Naive B cell (primary cell): ENCODE measurements at regions not wholly inside any gene's neighbourhood (a gene's known extent, or its start where the extent isn't known, plus 50 kb on each side); places are given as distances from the start of the nearest gene placed in this dataset.
"Not testable (repeated sequence)": the region's sequence is repeated elsewhere in the genome, so short reads cannot be mapped to it uniquely, and the experiment has no call there.

Source experiments
- ATAC-seq, 2 donors: fragments of 150-1000 bp; cut with Tn5 transposase; 2 replicates each; pipeline ENCODE4 v1.10.0; 2021; ENCODE audit warnings: low read depth in 2 of 2, mild to moderate bottlenecking in 2 of 2, moderate library complexity in 2 of 2
- DNase-seq: peaks from one replicate; pipeline ENCODE4 v3.0.0; 2022
- H3K27ac Mint-ChIP-seq, 6 donors: one replicate each; pipeline ENCODE4 v1.8.0; 2020 to 2022; ENCODE audit warnings: mild to moderate bottlenecking in 6 of 6, mixed read lengths in 6 of 6, moderate library complexity in 5 of 6, inconsistent platforms in 2 of 6
- H3K27me3 Mint-ChIP-seq, 3 donors: one replicate each; pipeline ENCODE4 v1.8.0; 2021 to 2022; ENCODE audit warnings: mixed read lengths in 3 of 3, mild to moderate bottlenecking in 1 of 3
- H3K36me3 Mint-ChIP-seq, 2 donors: one replicate each; pipeline ENCODE4 v1.8.0; 2020 to 2022; ENCODE audit warnings: mixed read lengths in 2 of 2, inconsistent platforms in 1 of 2, mild to moderate bottlenecking in 1 of 2
- H3K4me1 Mint-ChIP-seq, 3 donors: one replicate each; pipeline ENCODE4 v1.8.0; 2020 to 2022; ENCODE audit warnings: mixed read lengths in 3 of 3, inconsistent platforms in 1 of 3, mild to moderate bottlenecking in 1 of 3, moderate library complexity in 1 of 3
- H3K4me3 Mint-ChIP-seq, 8 donors: one replicate each; pipeline ENCODE4 v1.8.0; 2020 to 2022; ENCODE audit warnings: mild to moderate bottlenecking in 8 of 8, mixed read lengths in 8 of 8, moderate library complexity in 8 of 8, inconsistent platforms in 2 of 8
- H3K9me3 Mint-ChIP-seq, 7 donors: one replicate each; pipeline ENCODE4 v1.8.0; 2020 to 2022; ENCODE audit warnings: mixed read lengths in 7 of 7, mild to moderate bottlenecking in 5 of 7, inconsistent platforms in 2 of 7, moderate library complexity in 1 of 7

DNA sequence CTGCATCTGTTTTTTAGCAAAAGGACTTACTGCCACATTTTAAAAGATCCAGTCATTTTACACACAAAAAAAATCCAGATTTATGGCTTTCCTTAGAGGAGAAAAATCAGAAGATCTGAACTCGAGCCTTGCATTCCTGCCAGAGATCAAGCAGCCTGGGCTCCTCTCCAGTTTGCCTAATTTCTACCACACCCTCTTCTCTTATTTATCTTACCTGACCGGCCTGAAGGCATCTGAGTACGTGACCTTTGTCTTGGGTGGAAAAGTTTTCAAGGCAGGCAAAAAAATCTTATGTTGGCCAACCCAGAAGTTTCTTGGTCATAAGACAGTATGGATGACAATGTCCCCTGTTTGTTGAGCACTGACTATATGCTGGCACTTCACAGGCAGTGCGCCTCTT lies 60.3 kb downstream of the CHRD start:
- Mint-ChIP-seq H3K4me3 (no peak overlapping the region), H3K27ac (peak overlapping the region in 1 of 6 donors; percentile 63), H3K9me3 (peaks cover 0 to 17% (median 6%) of the 10 kb centered on the region in 7 donors), H3K27me3 (peaks cover 0 to 25% (median 14%) of the 10 kb centered on the region in 3 donors), H3K36me3 (no peaks in the 10 kb centered on the region), H3K4me1 (peaks cover 0 to 9% (median 8%) of the 10 kb centered on the region in 3 donors)
- DNase-seq, result no peak
- ATAC-seq, result no peak

DNA sequence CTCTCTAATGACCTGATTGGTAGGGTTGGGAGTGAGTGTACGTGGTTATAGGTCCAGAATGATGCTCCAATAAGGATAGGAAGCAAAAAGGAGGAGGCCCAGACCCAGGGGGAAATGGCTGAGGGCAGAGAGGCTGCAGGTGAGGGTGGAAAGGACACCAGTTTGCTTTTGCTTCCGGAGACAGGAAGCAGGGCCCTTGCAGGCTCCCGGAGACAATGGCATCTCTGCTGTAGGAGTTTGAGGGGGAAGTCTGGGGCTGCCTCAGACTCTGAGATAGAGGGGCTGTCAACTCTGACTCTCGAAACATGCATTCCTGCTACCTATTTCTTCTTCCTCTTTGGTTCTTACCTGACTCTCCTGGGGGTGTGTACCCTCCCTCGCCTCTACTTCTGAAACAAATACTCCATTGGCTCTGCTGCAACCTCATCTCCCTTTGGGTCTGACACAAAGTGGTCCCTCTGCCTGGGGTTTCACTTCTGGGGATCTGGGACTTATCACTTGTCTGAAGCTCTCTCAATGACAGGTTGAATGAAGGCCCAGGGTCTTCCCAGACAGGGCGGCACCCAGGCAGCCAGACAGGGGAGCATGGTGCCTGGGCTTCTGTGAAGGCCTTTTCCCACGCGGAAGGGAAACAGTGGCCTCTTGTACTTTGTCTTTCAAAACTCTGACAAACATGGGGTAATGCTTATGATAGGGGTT lies 61.5 kb downstream of the CHRD start:
- no peak for DNase-seq
- Mint-ChIP-seq H3K27me3 (peaks cover 0 to 25% (median 14%) of the 10 kb centered on the region in 3 donors), H3K27ac (no peak overlapping the region), H3K9me3 (peaks cover 0 to 15% (median 6%) of the 10 kb centered on the region in 7 donors), H3K36me3 (no peaks in the 10 kb centered on the region), H3K4me1 (peaks cover 0 to 9% (median 8%) of the 10 kb centered on the region in 3 donors), H3K4me3 (no peak overlapping the region)
- no peak for ATAC-seq

GRCh38 chr3:184443364-184443763 lies 63.5 kb downstream of the CHRD start:
- no peak for ATAC-seq
- Mint-ChIP-seq H3K27ac (no peak overlapping the region), H3K9me3 (peaks cover 0 to 4% (median 3%) of the 10 kb centered on the region in 7 donors), H3K27me3 (peaks cover 0 to 17% (median 14%) of the 10 kb centered on the region in 3 donors), H3K4me1 (peaks cover 0 to 9% (median 8%) of the 10 kb centered on the region in 3 donors), H3K36me3 (no peaks in the 10 kb centered on the region), H3K4me3 (no peak overlapping the region)
- no peak for DNase-seq

GRCh38 chr3:184443831-184444230 lies 64.0 kb downstream of the CHRD start:
- Mint-ChIP-seq H3K36me3 (no peaks in the 10 kb centered on the region), H3K4me1 (peaks cover 0 to 9% (median 8%) of the 10 kb centered on the region in 3 donors), H3K9me3 (no peaks in the 10 kb centered on the region), H3K4me3 (no peak overlapping the region), H3K27me3 (peaks cover 0 to 16% (median 14%) of the 10 kb centered on the region in 3 donors), H3K27ac (peak overlapping the region in 1 of 6 donors; percentile 22)
- no peak for DNase-seq
- ATAC-seq, result no peak

DNA sequence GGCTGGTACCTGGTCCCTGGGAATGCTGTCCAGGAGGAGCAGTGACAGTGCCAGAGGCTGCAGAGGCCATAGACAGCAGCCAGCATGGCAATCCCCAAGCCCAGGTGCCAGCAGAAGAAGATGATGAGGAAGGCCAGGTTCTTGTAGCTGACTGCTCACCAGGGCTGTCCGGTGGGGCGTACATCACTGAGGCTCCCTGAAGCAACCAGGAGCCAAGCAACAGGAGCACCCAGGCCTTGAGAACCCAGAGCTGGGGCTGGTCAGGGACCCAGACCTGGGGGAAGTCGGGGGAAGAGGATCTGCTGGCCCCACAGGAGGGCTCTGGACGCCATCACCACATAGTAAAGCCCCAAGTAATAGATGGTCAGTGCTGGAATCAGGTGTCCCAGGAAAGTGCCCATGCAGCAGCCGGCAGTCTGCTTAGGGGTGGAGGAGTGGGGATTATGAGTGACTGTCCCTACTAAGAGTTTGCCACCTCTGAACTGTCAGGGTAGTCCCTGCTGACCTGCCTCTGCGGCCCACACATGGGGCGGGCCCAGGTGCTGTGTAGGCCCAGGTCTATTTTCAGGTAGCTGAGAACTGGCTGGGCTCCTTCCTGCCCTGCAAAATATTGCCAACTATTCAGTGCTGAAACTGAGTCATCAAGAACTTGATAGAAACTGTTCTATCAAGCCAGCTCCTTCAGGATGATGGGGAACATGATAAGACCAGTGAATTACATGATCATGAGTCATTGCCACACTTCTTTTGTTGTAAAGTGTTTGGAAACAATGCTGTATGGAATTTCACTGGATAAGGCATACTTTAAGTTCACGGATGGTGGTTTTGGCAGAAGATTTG lies 68.7 kb downstream of the CHRD start:
- H3K27me3 Mint-ChIP-seq, result no peaks in the 10 kb centered on the region
- peak overlapping the region in 1 of 6 donors; percentile 59 for H3K27ac Mint-ChIP-seq
- no peaks in the 10 kb centered on the region for H3K4me1 Mint-ChIP-seq
- H3K4me3 Mint-ChIP-seq, result no peak overlapping the region
- ATAC-seq, result no peak
- H3K36me3 Mint-ChIP-seq, result no peaks in the 10 kb centered on the region
- no peaks in the 10 kb centered on the region for H3K9me3 Mint-ChIP-seq
- no peak for DNase-seq

DNA sequence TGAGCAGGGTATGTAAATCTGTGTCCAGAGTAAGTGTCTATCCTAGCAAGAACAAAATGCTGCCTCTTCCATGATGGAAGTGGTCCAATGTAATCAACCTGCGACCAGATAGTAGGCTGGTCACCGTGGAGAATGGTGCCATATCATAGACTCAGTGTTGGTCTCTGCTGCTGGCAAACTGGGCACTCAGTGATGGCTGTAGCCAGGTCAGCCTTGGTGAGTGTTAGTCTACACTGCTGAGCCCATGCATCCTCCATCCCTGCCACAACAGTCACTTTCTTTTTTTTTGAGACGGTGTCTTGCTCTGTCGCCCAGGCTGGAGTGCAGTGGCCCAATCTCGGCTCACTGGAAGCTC lies 69.3 kb downstream of the CHRD start:
- Mint-ChIP-seq H3K9me3 (no peaks in the 10 kb centered on the region), H3K27ac (no peak overlapping the region), H3K36me3 (no peaks in the 10 kb centered on the region), H3K27me3 (no peaks in the 10 kb centered on the region), H3K4me3 (no peak overlapping the region), H3K4me1 (no peaks in the 10 kb centered on the region)
- ATAC-seq (no peak), DNase-seq (no peak)

- H3K27me3 Mint-ChIP-seq, result no peaks in the 10 kb centered on the region
- no peaks in the 10 kb centered on the region for H3K36me3 Mint-ChIP-seq
- H3K27ac Mint-ChIP-seq, result no peak overlapping the region
- H3K9me3 Mint-ChIP-seq, result no peaks in the 10 kb centered on the region
- no peaks in the 10 kb centered on the region for H3K4me1 Mint-ChIP-seq
- ATAC-seq (no peak), DNase-seq (no peak)
- H3K4me3 Mint-ChIP-seq, result no peak overlapping the region
Observed at GRCh38 chr3:184450547-184450946, 70.7 kb downstream of the CHRD start.

DNA sequence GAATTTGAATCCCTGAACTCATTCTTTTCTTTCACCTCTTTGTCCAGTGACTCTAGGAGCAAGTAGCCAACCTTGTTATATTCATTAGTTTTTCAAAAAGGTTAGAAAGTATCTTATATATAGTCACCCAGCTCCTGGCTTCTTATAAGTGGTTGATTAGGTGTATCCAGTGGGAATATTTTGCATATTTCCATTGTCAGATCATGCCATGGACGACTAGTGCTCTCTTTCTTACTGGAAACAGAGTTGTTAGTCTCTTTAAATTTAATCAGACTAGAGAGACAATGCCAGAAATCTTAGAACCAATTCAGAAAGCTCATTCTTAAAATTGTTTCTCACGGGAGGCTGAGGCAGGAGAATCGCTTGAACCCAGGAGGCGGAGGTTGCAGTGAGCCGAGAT lies 73.4 kb downstream of the CHRD start:
- no peaks in the 10 kb centered on the region for H3K36me3 Mint-ChIP-seq
- no peak for DNase-seq
- H3K9me3 Mint-ChIP-seq, result peaks cover 0 to 8% (median 1%) of the 10 kb centered on the region in 7 donors
- H3K27ac Mint-ChIP-seq, result no peak overlapping the region
- no peak for ATAC-seq
- no peaks in the 10 kb centered on the region for H3K4me1 Mint-ChIP-seq
- H3K27me3 Mint-ChIP-seq, result no peaks in the 10 kb centered on the region
- H3K4me3 Mint-ChIP-seq, result no peak overlapping the region

GRCh38 chr3:184455991-184456390 lies 76.1 kb downstream of the CHRD start:
- H3K36me3 Mint-ChIP-seq, result no peaks in the 10 kb centered on the region

GRCh38 chr3:184456476-184456875 lies 76.6 kb downstream of the CHRD start:
- ATAC-seq (no peak), DNase-seq (no peak)
- H3K27ac Mint-ChIP-seq, result peak overlapping the region in 1 of 6 donors; percentile 74
- no peaks in the 10 kb centered on the region for H3K4me1 Mint-ChIP-seq
- H3K9me3 Mint-ChIP-seq, result peaks cover 0 to 9% (median 3%) of the 10 kb centered on the region in 7 donors
- H3K27me3 Mint-ChIP-seq, result peaks cover 0 to 4% (median 0%) of the 10 kb centered on the region in 3 donors
- H3K4me3 Mint-ChIP-seq, result no peak overlapping the region
- H3K36me3 Mint-ChIP-seq, result no peaks in the 10 kb centered on the region

More at GRCh38 chr3:184455991-184456390, 76.1 kb downstream of the CHRD start:
- Mint-ChIP-seq H3K4me1 (no peaks in the 10 kb centered on the region), H3K27ac (no peak overlapping the region), H3K9me3 (peaks cover 0 to 9% (median 3%) of the 10 kb centered on the region in 7 donors), H3K4me3 (no peak overlapping the region), H3K27me3 (peaks cover 0 to 4% (median 0%) of the 10 kb centered on the region in 3 donors)
- DNase-seq (no peak), ATAC-seq (no peak)

DNA sequence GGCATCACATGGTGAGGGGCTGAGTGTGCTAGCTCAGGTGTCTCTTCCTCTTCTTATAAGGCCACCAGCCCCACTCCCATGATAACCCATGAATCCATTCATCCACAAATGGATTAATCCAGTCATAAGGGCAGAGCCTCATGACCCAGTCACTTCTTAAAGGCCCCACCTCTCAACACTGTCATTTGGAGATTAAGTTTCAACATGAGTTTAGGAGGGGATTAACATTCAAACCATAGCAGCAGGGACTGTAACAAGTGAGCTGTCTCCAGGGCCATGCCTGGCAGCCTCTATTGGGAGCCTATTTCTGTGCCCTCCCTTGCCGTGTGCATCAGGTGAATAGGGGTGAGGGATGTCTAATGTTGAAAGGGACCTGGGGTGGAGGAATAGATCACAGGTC lies 77.5 kb downstream of the CHRD start:
- Mint-ChIP-seq H3K36me3 (no peaks in the 10 kb centered on the region), H3K27me3 (peaks cover 0 to 4% (median 0%) of the 10 kb centered on the region in 3 donors), H3K4me1 (peaks cover 0 to 3% (median 0%) of the 10 kb centered on the region in 3 donors), H3K9me3 (peaks cover 0 to 9% (median 3%) of the 10 kb centered on the region in 7 donors), H3K27ac (peak overlapping the region in 1 of 6 donors; percentile 15), H3K4me3 (no peak overlapping the region)
- ATAC-seq, result no peak
- DNase-seq, result no peak

- not testable (repeated sequence) for DNase-seq, ATAC-seq, H3K4me1 Mint-ChIP-seq, H3K9me3 Mint-ChIP-seq, H3K36me3 Mint-ChIP-seq, H3K27me3 Mint-ChIP-seq, H3K4me3 Mint-ChIP-seq
- peak overlapping the region in 1 of 6 donors; percentile 15 for H3K27ac Mint-ChIP-seq
Observed at GRCh38 chr3:184457784-184458377, 78.0 kb downstream of the CHRD start.

DNA sequence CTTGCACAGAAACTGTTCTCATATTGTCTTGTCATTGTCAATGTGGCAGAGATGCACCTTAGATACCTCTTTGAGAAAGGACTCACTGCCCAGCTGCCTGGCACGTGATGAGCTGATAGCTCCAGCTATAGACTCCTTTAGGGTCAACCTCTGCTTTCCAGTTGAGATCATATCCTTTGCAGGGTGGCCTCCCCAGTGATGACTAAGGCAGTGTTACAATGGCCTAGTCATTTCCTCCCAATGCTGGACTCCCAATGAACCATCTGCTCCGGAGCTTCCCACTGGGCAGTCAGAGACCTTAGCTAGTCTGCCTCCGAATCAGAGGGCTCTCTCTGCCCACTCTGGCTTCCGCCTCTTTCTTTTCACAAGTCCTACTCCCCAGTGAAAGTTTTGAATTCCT lies 79.5 kb downstream of the CHRD start:
- Mint-ChIP-seq H3K27me3 (peaks cover 0 to 4% (median 0%) of the 10 kb centered on the region in 3 donors), H3K27ac (no peak overlapping the region), H3K36me3 (no peaks in the 10 kb centered on the region), H3K4me1 (peaks cover 0 to 8% (median 0%) of the 10 kb centered on the region in 3 donors), H3K4me3 (no peak overlapping the region), H3K9me3 (peaks cover 0 to 9% (median 3%) of the 10 kb centered on the region in 7 donors)
- no peak for ATAC-seq
- DNase-seq, result no peak
